ENCODE measurements at regions not wholly inside any gene's neighbourhood (a gene's known extent, or its start where the extent isn't known, plus 50 kb on each side); places are given as distances from the start of the nearest gene placed in this dataset.

GRCh38 chr9:88034964-88035363 is 60.6 kb upstream of the CDK20 start:
- DNase-seq (ENCODE audit: low read depth, low spot score), result no peak

- no peak for DNase-seq (ENCODE audit: low read depth, low spot score)
These were observed 59.0 kb upstream of the CDK20 start for GRCh38 chr9:88033359-88033702.

- DNase-seq (ENCODE audit: low read depth, low spot score), result no peak
These were observed 54.0 kb upstream of the CDK20 start for GRCh38 chr9:88028338-88028737.

- no peak for DNase-seq (ENCODE audit: low read depth, low spot score)
These were observed 51.8 kb upstream of the CDK20 start for GRCh38 chr9:88026118-88026479.

GRCh38 chr9:88025411-88026117 is 51.2 kb upstream of the CDK20 start:
- no peak for DNase-seq (ENCODE audit: low read depth, low spot score)

- no peak for DNase-seq (ENCODE audit: low read depth, low spot score)
These were observed 50.6 kb upstream of the CDK20 start for GRCh38 chr9:88024896-88025295.

Data from brain pericyte (primary cell).